ENCODE measurements at regions not wholly inside any gene's neighbourhood (a gene's known extent, or its start where the extent isn't known, plus 50 kb on each side); places are given as distances from the start of the nearest gene placed in this dataset.

DNA sequence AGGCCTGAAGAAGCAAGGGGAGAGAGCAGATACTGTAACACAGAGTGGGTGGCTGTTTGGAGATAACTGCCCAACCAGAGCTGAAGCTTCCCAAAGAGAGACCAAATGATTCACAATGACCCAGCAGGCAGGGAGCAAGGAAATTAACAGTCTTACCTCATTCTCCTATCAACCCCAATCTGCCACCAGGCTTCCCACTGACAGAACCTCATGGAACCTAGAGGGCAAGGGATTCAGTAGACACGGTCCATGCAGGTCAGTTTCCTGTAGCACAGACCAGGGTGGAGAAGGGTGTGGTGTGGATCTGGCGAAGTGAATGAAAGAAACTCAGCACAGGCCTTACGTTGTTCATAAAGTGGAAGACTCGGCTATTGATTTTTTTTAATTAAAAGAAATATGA is 60.7 kb upstream of the ALB start:
- TF ChIP-seq, protein P1, sequence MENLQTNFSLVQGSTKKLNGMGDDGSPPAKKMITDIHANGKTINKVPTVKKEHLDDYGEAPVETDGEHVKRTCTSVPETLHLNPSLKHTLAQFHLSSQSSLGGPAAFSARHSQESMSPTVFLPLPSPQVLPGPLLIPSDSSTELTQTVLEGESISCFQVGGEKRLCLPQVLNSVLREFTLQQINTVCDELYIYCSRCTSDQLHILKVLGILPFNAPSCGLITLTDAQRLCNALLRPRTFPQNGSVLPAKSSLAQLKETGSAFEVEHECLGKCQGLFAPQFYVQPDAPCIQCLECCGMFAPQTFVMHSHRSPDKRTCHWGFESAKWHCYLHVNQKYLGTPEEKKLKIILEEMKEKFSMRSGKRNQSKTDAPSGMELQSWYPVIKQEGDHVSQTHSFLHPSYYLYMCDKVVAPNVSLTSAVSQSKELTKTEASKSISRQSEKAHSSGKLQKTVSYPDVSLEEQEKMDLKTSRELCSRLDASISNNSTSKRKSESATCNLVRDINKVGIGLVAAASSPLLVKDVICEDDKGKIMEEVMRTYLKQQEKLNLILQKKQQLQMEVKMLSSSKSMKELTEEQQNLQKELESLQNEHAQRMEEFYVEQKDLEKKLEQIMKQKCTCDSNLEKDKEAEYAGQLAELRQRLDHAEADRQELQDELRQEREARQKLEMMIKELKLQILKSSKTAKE (IDR thresholded peaks at IDR 0.05; ENCODE audit: low read depth, poor library complexity, severe bottlenecking), result no peak
- TF ChIP-seq ZZZ3 (IDR thresholded peaks at IDR 0.05; ENCODE audit: control insufficient read depth, insufficient read length, low read depth), result no peak
- TF ChIP-seq KDM1A (IDR thresholded peaks at IDR 0.05; ENCODE audit: borderline replicate concordance), result no peak
- no peak for TF ChIP-seq RELA (IDR thresholded peaks at IDR 0.05; ENCODE audit: borderline replicate concordance, partially characterized antibody)
- TF ChIP-seq BMI1 (IDR thresholded peaks at IDR 0.05; ENCODE audit: borderline replicate concordance), result no peak
- TF ChIP-seq, protein P2, sequence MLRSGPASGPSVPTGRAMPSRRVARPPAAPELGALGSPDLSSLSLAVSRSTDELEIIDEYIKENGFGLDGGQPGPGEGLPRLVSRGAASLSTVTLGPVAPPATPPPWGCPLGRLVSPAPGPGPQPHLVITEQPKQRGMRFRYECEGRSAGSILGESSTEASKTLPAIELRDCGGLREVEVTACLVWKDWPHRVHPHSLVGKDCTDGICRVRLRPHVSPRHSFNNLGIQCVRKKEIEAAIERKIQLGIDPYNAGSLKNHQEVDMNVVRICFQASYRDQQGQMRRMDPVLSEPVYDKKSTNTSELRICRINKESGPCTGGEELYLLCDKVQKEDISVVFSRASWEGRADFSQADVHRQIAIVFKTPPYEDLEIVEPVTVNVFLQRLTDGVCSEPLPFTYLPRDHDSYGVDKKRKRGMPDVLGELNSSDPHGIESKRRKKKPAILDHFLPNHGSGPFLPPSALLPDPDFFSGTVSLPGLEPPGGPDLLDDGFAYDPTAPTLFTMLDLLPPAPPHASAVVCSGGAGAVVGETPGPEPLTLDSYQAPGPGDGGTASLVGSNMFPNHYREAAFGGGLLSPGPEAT (IDR thresholded peaks at IDR 0.05; ENCODE audit: low read depth), result no peak
- TF ChIP-seq, protein P3, sequence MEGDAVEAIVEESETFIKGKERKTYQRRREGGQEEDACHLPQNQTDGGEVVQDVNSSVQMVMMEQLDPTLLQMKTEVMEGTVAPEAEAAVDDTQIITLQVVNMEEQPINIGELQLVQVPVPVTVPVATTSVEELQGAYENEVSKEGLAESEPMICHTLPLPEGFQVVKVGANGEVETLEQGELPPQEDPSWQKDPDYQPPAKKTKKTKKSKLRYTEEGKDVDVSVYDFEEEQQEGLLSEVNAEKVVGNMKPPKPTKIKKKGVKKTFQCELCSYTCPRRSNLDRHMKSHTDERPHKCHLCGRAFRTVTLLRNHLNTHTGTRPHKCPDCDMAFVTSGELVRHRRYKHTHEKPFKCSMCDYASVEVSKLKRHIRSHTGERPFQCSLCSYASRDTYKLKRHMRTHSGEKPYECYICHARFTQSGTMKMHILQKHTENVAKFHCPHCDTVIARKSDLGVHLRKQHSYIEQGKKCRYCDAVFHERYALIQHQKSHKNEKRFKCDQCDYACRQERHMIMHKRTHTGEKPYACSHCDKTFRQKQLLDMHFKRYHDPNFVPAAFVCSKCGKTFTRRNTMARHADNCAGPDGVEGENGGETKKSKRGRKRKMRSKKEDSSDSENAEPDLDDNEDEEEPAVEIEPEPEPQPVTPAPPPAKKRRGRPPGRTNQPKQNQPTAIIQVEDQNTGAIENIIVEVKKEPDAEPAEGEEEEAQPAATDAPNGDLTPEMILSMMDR (IDR thresholded peaks at IDR 0.05 in 2 of 3, conservative IDR thresholded peaks at IDR 0.05 in 1 of 3; ENCODE audit: control insufficient read depth in 2 of 3, extremely low read depth in 1 of 3, insufficient read depth in 1 of 3, low read depth in 3 of 3, low read length in 3 of 3), result no peak
- no peak for TF ChIP-seq TAF1 (IDR thresholded peaks at IDR 0.05; ENCODE audit: borderline replicate concordance, low read depth, low read length)

All from GM12878 (cell line).